Effector memory CD8-positive, alpha-beta T cell (primary cell): ENCODE measurements at regions not wholly inside any gene's neighbourhood (a gene's known extent, or its start where the extent isn't known, plus 50 kb on each side); places are given as distances from the start of the nearest gene placed in this dataset.
"Not testable (repeated sequence)": the region's sequence is repeated elsewhere in the genome, so short reads cannot be mapped to it uniquely, and the experiment has no call there.

Experiments
- ATAC-seq: fragments of 150-1000 bp; cut with Tn5 transposase; replicated peaks from 2 replicates; pipeline ENCODE4 v1.10.0; 2021; ENCODE audit warnings: mild to moderate bottlenecking, moderate library complexity
- DNase-seq, 3 experiments: peaks; one replicate each; pipeline ENCODE4 v3.0.0; 2021
- H3K27ac Mint-ChIP-seq, 2 donors: one replicate each; pipeline ENCODE4 v1.8.0; 2022; ENCODE audit warnings: mild to moderate bottlenecking in 2 of 2, mixed read lengths in 2 of 2, moderate library complexity in 2 of 2
- H3K27me3 Mint-ChIP-seq, 2 donors: one replicate each; pipeline ENCODE4 v1.8.0; 2022; ENCODE audit warnings: mixed read lengths in 2 of 2
- H3K36me3 Mint-ChIP-seq: one replicate; pipeline ENCODE4 v1.8.0; 2022; ENCODE audit warnings: mild to moderate bottlenecking, moderate library complexity, mixed read lengths; ENCODE audit not compliant: insufficient read depth
- H3K4me1 Mint-ChIP-seq, 2 donors: one replicate each; pipeline ENCODE4 v1.8.0; 2022; ENCODE audit warnings: low read depth in 2 of 2, mixed read lengths in 2 of 2
- H3K4me3 Mint-ChIP-seq, 2 donors: one replicate each; pipeline ENCODE4 v1.8.0; 2022; ENCODE audit warnings: mild to moderate bottlenecking in 2 of 2, mixed read lengths in 2 of 2, moderate library complexity in 2 of 2
- H3K9me3 Mint-ChIP-seq, 2 donors: one replicate each; pipeline ENCODE4 v1.8.0; 2022; ENCODE audit warnings: mixed read lengths in 2 of 2

- Mint-ChIP-seq H3K4me3 (no peak overlapping the region), H3K4me1 (no peaks in the 10 kb centered on the region), H3K9me3 (no peaks in the 10 kb centered on the region), H3K27ac (no peak overlapping the region), H3K36me3 (peaks cover 4% of the 10 kb centered on the region), H3K27me3 (peaks cover 7 to 14% of the 10 kb centered on the region in 2 donors)
- DNase-seq (no peak), ATAC-seq (no peak)
Observed at GRCh38 chr4:25505637-25505991, 128.6 kb downstream of the ANAPC4 start.

- Mint-ChIP-seq H3K4me3 (no peak overlapping the region), H3K27me3 (peaks cover 7 to 9% of the 10 kb centered on the region in 2 donors), H3K27ac (no peak overlapping the region), H3K4me1 (no peaks in the 10 kb centered on the region), H3K36me3 (peaks cover 4% of the 10 kb centered on the region), H3K9me3 (no peaks in the 10 kb centered on the region)
- ATAC-seq: no peak
- no peak for DNase-seq
Observed at GRCh38 chr4:25506032-25506571, 129.0 kb downstream of the ANAPC4 start.

DNA sequence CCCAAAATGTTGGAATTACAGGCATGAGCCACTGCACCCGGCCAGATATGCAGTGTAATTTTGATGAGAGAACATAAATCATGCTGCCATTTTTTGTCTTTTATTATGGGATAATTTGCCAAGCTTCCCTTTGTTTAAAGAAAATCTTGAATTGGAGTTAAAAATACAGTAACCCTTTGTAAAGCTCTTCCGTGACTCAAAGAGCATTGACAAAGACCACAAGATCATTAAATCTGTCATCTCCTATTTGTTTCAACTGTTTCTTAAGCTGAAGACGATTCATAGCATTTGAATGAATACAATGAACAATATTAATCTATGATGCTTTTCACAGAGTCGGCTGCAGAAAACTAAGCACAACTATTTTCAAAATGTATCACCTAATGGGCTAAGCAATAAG, 132.6 kb downstream of the ANAPC4 start:
- H3K36me3 Mint-ChIP-seq: peaks cover 4% of the 10 kb centered on the region
- H3K27ac Mint-ChIP-seq: no peak overlapping the region
- H3K27me3 Mint-ChIP-seq: peaks cover 1 to 11% of the 10 kb centered on the region in 2 donors
- no peaks in the 10 kb centered on the region for H3K4me1 Mint-ChIP-seq
- no peaks in the 10 kb centered on the region for H3K9me3 Mint-ChIP-seq
- no peak for DNase-seq
- no peak overlapping the region for H3K4me3 Mint-ChIP-seq
- no peak for ATAC-seq

- ATAC-seq, H3K9me3 Mint-ChIP-seq, DNase-seq, H3K27ac Mint-ChIP-seq, H3K4me1 Mint-ChIP-seq, H3K4me3 Mint-ChIP-seq, H3K36me3 Mint-ChIP-seq: not testable (repeated sequence)
- peaks cover 12 to 26% of the 10 kb centered on the region in 2 donors for H3K27me3 Mint-ChIP-seq
Observed at GRCh38 chr4:25511823-25512222, 134.8 kb downstream of the ANAPC4 start.

DNA sequence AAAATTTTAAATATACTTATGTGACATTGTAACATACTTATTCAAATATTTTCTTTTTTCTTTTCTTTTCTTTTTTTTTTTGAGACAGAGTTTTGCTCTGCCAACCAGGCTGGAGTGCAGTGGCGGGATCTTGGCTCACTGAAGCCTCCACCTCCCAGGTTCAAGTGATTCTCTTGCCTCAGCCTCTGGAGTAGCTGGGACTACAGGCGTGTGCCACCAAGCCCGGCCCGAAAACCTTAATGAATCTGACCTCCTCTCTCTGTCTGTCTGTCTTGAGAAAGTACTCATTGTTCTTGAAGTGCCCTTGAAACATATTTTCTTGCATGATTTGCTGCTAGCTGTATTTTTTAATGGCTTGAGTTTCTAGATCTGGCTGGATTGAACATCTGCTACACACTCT, 136.8 kb downstream of the ANAPC4 start:
- Mint-ChIP-seq H3K27me3 (peaks cover 21 to 26% of the 10 kb centered on the region in 2 donors), H3K36me3 (peaks cover 4% of the 10 kb centered on the region), H3K4me3 (no peak overlapping the region), H3K9me3 (no peaks in the 10 kb centered on the region), H3K27ac (no peak overlapping the region), H3K4me1 (no peaks in the 10 kb centered on the region)
- ATAC-seq: no peak
- DNase-seq: no peak

DNA sequence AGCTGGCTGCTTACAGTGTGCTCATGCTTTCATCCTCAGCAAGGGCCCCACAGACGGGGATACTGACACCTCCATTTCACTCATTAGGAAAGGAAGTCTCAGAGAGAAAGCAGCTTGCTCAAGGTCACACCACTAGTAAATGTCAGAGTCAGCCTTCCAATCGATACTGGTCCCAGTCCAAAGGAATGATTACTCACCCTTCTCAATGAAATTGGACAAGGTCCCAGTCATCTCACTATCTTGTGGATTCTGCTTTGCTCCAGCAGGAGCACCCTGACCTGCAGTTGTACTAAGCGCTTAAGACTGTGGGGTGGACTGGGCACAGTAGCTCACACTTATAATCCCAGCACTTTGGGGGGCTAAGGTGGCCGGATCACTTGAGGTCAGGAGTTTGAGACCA, 132.2 kb upstream of the SLC34A2 start:
- Mint-ChIP-seq H3K4me1 (no peaks in the 10 kb centered on the region), H3K27me3 (peaks cover 13 to 18% of the 10 kb centered on the region in 2 donors), H3K9me3 (no peaks in the 10 kb centered on the region), H3K4me3 (no peak overlapping the region), H3K27ac (no peak overlapping the region), H3K36me3 (no peaks in the 10 kb centered on the region)
- no peak for DNase-seq
- ATAC-seq: no peak

GRCh38 chr4:25524663-25525062, 131.0 kb upstream of the SLC34A2 start:
- Mint-ChIP-seq H3K27me3 (peaks cover 15 to 18% of the 10 kb centered on the region in 2 donors), H3K27ac (no peak overlapping the region), H3K9me3 (no peaks in the 10 kb centered on the region), H3K4me3 (no peak overlapping the region), H3K4me1 (no peaks in the 10 kb centered on the region), H3K36me3 (no peaks in the 10 kb centered on the region)
- no peak for ATAC-seq
- DNase-seq: no peak

- no peak overlapping the region for H3K27ac Mint-ChIP-seq
- H3K36me3 Mint-ChIP-seq: no peaks in the 10 kb centered on the region
- no peaks in the 10 kb centered on the region for H3K4me1 Mint-ChIP-seq
- ATAC-seq (no peak), DNase-seq (no peak)
- no peaks in the 10 kb centered on the region for H3K9me3 Mint-ChIP-seq
- H3K4me3 Mint-ChIP-seq: no peak overlapping the region
- peaks cover 8 to 10% of the 10 kb centered on the region in 2 donors for H3K27me3 Mint-ChIP-seq
Observed at GRCh38 chr4:25525896-25526295, 129.8 kb upstream of the SLC34A2 start.

- no peak overlapping the region for H3K27ac Mint-ChIP-seq
- no peak overlapping the region for H3K4me3 Mint-ChIP-seq
- peaks cover 5 to 10% of the 10 kb centered on the region in 2 donors for H3K27me3 Mint-ChIP-seq
- H3K36me3 Mint-ChIP-seq: no peaks in the 10 kb centered on the region
- H3K9me3 Mint-ChIP-seq: no peaks in the 10 kb centered on the region
- DNase-seq: no peak
- no peak for ATAC-seq
- no peaks in the 10 kb centered on the region for H3K4me1 Mint-ChIP-seq
Observed at GRCh38 chr4:25527034-25527433, 128.6 kb upstream of the SLC34A2 start.

DNA sequence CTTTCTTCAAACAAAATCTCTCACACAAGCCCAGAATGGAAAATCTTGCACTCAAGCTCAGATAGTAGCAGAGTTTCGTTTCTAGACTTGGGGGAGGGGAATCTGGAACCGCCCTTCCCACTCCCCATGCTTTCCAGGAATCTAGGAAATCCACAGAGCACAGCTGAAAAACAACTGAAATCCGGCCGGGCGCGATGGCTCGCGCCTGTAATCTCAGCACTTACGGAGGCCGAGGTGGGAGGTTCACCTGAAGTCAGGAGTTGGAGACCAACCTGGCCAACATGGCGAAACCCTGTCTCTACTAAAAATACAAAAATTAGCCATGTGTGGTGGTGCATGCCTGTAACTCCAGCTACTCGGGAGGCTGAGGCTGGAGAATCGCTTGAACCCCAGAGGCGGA, 127.3 kb upstream of the SLC34A2 start:
- DNase-seq: no peak
- no peaks in the 10 kb centered on the region for H3K9me3 Mint-ChIP-seq
- H3K27me3 Mint-ChIP-seq: peaks cover 5 to 10% of the 10 kb centered on the region in 2 donors
- no peak for ATAC-seq
- no peak overlapping the region for H3K4me3 Mint-ChIP-seq
- no peak overlapping the region for H3K27ac Mint-ChIP-seq
- H3K36me3 Mint-ChIP-seq: no peaks in the 10 kb centered on the region
- no peaks in the 10 kb centered on the region for H3K4me1 Mint-ChIP-seq

GRCh38 chr4:25531272-25531671, 124.4 kb upstream of the SLC34A2 start:
- H3K27me3 Mint-ChIP-seq: peaks cover 1 to 8% of the 10 kb centered on the region in 2 donors
- no peaks in the 10 kb centered on the region for H3K4me1 Mint-ChIP-seq
- H3K36me3 Mint-ChIP-seq: no peaks in the 10 kb centered on the region
- H3K4me3 Mint-ChIP-seq: no peak overlapping the region
- no peaks in the 10 kb centered on the region for H3K9me3 Mint-ChIP-seq
- ATAC-seq (no peak), DNase-seq (no peak)
- peak overlapping the region in 1 of 2 donors; percentile 26 for H3K27ac Mint-ChIP-seq

DNA sequence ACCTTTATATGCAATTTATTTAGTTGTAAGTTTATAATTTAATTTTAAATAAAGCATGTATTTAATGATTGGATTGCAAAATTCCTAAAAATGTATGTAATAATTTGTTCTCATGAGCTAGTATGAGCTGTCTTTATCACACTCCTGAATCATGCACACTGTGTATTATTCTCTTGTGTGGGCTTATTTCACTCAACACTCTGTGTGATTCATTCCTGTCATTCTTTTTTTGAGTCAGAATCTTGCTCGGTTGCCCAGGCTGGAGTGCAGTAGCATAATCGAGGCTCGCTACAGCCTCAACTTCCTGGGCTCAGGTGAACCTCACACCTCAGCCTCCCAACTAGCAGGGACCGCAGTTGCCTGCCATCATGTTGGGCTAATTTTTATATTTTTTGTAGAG, 123.1 kb upstream of the SLC34A2 start:
- H3K9me3 Mint-ChIP-seq: no peaks in the 10 kb centered on the region
- H3K4me1 Mint-ChIP-seq: no peaks in the 10 kb centered on the region
- ATAC-seq: no peak

DNA sequence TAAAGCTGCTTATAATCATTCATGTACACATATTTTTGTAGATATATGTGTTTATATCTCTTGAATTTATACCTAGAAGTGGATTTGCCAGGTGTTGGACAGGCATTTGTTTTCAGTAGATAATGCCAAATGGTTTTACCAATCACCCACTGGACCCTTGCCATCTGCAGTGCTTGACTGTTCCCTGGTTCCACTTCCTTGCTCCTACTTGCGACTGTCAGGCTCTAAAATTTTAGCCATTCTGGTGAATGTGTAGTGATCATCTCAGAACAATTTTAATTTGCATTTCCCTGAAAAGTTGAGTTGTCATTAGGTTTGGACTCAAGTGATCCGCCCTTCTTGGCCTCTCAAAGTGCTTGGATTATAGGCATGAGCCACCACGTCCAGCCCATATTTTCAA, 122.4 kb upstream of the SLC34A2 start:
- Mint-ChIP-seq H3K4me3 (no peak overlapping the region), H3K9me3 (no peaks in the 10 kb centered on the region), H3K27ac (no peak overlapping the region), H3K4me1 (no peaks in the 10 kb centered on the region), H3K36me3 (no peaks in the 10 kb centered on the region), H3K27me3 (peaks cover 10 to 14% of the 10 kb centered on the region in 2 donors)
- DNase-seq (no peak), ATAC-seq (no peak)

More for the DNA sequence above, 123.1 kb upstream of the SLC34A2 start:
- no peaks in the 10 kb centered on the region for H3K36me3 Mint-ChIP-seq
- DNase-seq: no peak
- H3K27me3 Mint-ChIP-seq: peaks cover 10 to 14% of the 10 kb centered on the region in 2 donors
- no peak overlapping the region for H3K27ac Mint-ChIP-seq
- no peak overlapping the region for H3K4me3 Mint-ChIP-seq

- DNase-seq (no peak), ATAC-seq (no peak)
- H3K4me1 Mint-ChIP-seq: no peaks in the 10 kb centered on the region
- no peak overlapping the region for H3K4me3 Mint-ChIP-seq
- H3K27ac Mint-ChIP-seq: no peak overlapping the region
- H3K27me3 Mint-ChIP-seq: peaks cover 9 to 10% of the 10 kb centered on the region in 2 donors
- no peaks in the 10 kb centered on the region for H3K36me3 Mint-ChIP-seq
- no peaks in the 10 kb centered on the region for H3K9me3 Mint-ChIP-seq
Observed at GRCh38 chr4:25535278-25535677, 120.4 kb upstream of the SLC34A2 start.
